SK-N-SH treated with all-trans-retinoic acid at 6 μM for 48 hours (cell line): ENCODE measurements at regions not wholly inside any gene's neighbourhood (a gene's known extent, or its start where the extent isn't known, plus 50 kb on each side); places are given as distances from the start of the nearest gene placed in this dataset.

Source experiments
- ATAC-seq: fragments of 200-7000 bp; cut with Tn5 transposase; 3 replicates; pipeline ENCODE4 v1.9.1; 2020; ENCODE audit warnings: mild to moderate bottlenecking, moderate library complexity
- ARNTL ChIP-seq: fragments of 450-650 bp; formaldehyde crosslinking; IDR thresholded peaks from 2 replicates; pipeline ENCODE4 v1.5.0; 2020; ENCODE audit warnings: low read depth, mild to moderate bottlenecking, moderate library complexity, borderline replicate concordance
- BACH2 ChIP-seq: fragments of 250-450 bp; sonication (Bioruptor Pico); IDR thresholded peaks from 2 replicates; pipeline ENCODE4 v1.9.0; 2021; ENCODE audit warnings: mild to moderate bottlenecking, borderline replicate concordance
- CREB5 ChIP-seq: fragments of 250-450 bp; sonication (Bioruptor Pico); IDR thresholded peaks from 2 replicates; pipeline ENCODE4 v1.5.1; 2020; ENCODE audit warnings: low read depth, mild to moderate bottlenecking, moderate library complexity
- CSDC2 ChIP-seq: fragments of 250-450 bp; sonication (Bioruptor Pico); IDR thresholded peaks from 2 replicates; pipeline ENCODE4 v1.5.0; 2020; ENCODE audit warnings: mild to moderate bottlenecking, moderate library complexity
- ESRRG ChIP-seq: fragments of 250-450 bp; sonication (Bioruptor Pico); IDR thresholded peaks from 2 replicates; pipeline ENCODE4 v1.6.1; 2021; ENCODE audit warnings: mild to moderate bottlenecking
- GLIS3 ChIP-seq: fragments of 250-450 bp; sonication (Bioruptor Pico); IDR thresholded peaks from 2 replicates; pipeline ENCODE4 v1.5.0; 2020; ENCODE audit warnings: mild to moderate bottlenecking, moderate library complexity
- ISL1 ChIP-seq: fragments of 250-450 bp; sonication (Bioruptor Pico); IDR thresholded peaks from 2 replicates; pipeline ENCODE4 v2.1.2; 2022; ENCODE audit warnings: mild to moderate bottlenecking, moderate library complexity
- OSR1 ChIP-seq: fragments of 250-450 bp; sonication (Bioruptor Pico); IDR thresholded peaks from 2 replicates; pipeline ENCODE4 v1.8.0; 2022; ENCODE audit warnings: moderate library complexity, mild to moderate bottlenecking, inconsistent platforms
- SNAI2 ChIP-seq: fragments of 250-450 bp; sonication (Bioruptor Pico); IDR thresholded peaks from 2 replicates; pipeline ENCODE4 v1.5.0; 2020; ENCODE audit warnings: mild to moderate bottlenecking, moderate library complexity
- TCF4 ChIP-seq: fragments of 250-450 bp; sonication (Bioruptor Pico); IDR thresholded peaks from 2 replicates; pipeline ENCODE4 v1.8.0; 2021; ENCODE audit warnings: mild to moderate bottlenecking, moderate library complexity, borderline replicate concordance
- TOX ChIP-seq: fragments of 250-450 bp; sonication (Bioruptor Pico); IDR thresholded peaks from 2 replicates; pipeline ENCODE4 v1.8.0; 2021; ENCODE audit warnings: mild to moderate bottlenecking, moderate library complexity, borderline replicate concordance
- ZFP3 ChIP-seq: fragments of 250-450 bp; sonication (Bioruptor Pico); IDR thresholded peaks from 2 replicates; pipeline ENCODE4 v1.5.0; 2020; ENCODE audit warnings: mild to moderate bottlenecking, moderate library complexity
- ZFP30 ChIP-seq: fragments of 450-650 bp; formaldehyde crosslinking; IDR thresholded peaks from 2 replicates; pipeline ENCODE4 v1.5.0; 2022; ENCODE audit warnings: mild to moderate bottlenecking, moderate library complexity
- ZNF565 ChIP-seq: fragments of 450-650 bp; formaldehyde crosslinking; conservative IDR thresholded peaks from 2 replicates; pipeline ENCODE4 v1.5.0; 2020; ENCODE audit warnings: low read depth, mild to moderate bottlenecking, moderate library complexity
- ZNF70 ChIP-seq: fragments of 450-650 bp; formaldehyde crosslinking; IDR thresholded peaks from 2 replicates; pipeline ENCODE4 v1.5.0; 2020; ENCODE audit warnings: mild to moderate bottlenecking, moderate library complexity
- ZNF8 ChIP-seq: fragments of 450-650 bp; formaldehyde crosslinking; IDR thresholded peaks from 2 replicates; pipeline ENCODE4 v1.5.0; 2020; ENCODE audit warnings: mild to moderate bottlenecking, moderate library complexity
- TF ChIP-seq, protein P1 (sequence below): fragments of 250-450 bp; sonication (Bioruptor Pico); IDR thresholded peaks from 2 replicates; pipeline ENCODE4 v1.5.1; 2021; ENCODE audit warnings: mild to moderate bottlenecking, moderate library complexity
- TF ChIP-seq, protein P2 (sequence below): fragments of 250-450 bp; sonication (Bioruptor Pico); IDR thresholded peaks from 2 replicates; pipeline ENCODE4 v1.8.0; 2021; ENCODE audit warnings: low read depth, mild to moderate bottlenecking, moderate library complexity, borderline replicate concordance
- TF ChIP-seq, protein P3 (sequence below): fragments of 250-450 bp; sonication (Bioruptor Pico); IDR thresholded peaks from 2 replicates; pipeline ENCODE4 v1.8.0; 2020; ENCODE audit warnings: mild to moderate bottlenecking, moderate library complexity, borderline replicate concordance

- no peak for TF ChIP-seq GLIS3 (CRISPR knock-in tag)
- no peak for TF ChIP-seq BACH2 (CRISPR knock-in tag)
- no peak for TF ChIP-seq CREB5 (CRISPR knock-in tag)
- TF ChIP-seq TCF4 = no peak
- no peak for TF ChIP-seq OSR1
- TF ChIP-seq ZFP3 (CRISPR knock-in tag) = no peak
- no peak for TF ChIP-seq ISL1
- TF ChIP-seq, protein P1, sequence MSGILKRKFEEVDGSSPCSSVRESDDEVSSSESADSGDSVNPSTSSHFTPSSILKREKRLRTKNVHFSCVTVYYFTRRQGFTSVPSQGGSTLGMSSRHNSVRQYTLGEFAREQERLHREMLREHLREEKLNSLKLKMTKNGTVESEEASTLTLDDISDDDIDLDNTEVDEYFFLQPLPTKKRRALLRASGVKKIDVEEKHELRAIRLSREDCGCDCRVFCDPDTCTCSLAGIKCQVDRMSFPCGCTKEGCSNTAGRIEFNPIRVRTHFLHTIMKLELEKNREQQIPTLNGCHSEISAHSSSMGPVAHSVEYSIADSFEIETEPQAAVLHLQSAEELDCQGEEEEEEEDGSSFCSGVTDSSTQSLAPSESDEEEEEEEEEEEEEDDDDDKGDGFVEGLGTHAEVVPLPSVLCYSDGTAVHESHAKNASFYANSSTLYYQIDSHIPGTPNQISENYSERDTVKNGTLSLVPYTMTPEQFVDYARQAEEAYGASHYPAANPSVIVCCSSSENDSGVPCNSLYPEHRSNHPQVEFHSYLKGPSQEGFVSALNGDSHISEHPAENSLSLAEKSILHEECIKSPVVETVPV (CRISPR knock-in tag) = no peak
- TF ChIP-seq CSDC2 (CRISPR knock-in tag) = no peak
- no peak for ATAC-seq
These were observed 118.7 kb downstream of the WNT5A start for GRCh38 chr3:55368366-55368765.

DNA sequence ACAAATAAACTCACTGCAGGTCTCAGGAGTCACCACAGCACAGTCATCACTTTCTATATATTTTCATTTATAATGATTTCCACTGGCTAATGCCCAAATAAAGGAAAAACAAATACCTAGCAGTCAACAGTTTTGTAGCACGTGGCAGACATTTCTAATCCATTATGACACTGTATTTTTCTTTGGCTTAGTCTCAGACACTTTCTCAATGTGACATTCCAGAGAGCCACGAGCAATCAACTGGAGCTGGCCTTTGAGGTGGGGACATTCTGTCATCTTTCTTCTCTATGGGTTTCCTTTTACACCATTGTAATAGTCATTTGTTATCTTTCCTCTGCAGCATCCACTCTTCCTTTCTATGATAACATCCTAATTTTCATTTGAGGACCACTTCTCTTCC is 119.7 kb downstream of the WNT5A start:
- ATAC-seq = no peak
- TF ChIP-seq TCF4 (no peak), CREB5 (CRISPR knock-in tag) (no peak), ZNF70 (no peak), ARNTL (CRISPR knock-in tag) (no peak)

DNA sequence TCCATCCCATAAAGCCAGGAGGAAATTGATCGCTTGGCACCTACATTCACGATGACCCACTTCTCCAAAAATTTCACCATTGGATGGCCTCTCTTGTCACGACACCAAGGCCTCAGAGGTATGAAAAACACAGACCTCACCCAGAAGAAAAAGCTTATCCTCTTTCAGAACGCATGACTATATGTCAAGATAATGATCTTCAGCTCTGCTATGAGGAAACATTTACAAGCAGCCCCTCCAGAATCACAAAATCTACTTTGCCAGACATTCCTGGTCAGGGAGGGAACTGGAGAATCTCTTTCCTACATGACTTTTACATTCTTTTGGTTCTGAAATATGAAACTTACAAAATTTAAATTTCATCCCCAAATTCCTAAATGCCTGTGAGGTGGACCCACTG is 122.7 kb downstream of the WNT5A start:
- no peak; the same call in 2 of the 3 replicates for ATAC-seq
- TF ChIP-seq ZNF70 = no peak
- TF ChIP-seq TOX (CRISPR knock-in tag) = no peak
- TF ChIP-seq, protein P2, sequence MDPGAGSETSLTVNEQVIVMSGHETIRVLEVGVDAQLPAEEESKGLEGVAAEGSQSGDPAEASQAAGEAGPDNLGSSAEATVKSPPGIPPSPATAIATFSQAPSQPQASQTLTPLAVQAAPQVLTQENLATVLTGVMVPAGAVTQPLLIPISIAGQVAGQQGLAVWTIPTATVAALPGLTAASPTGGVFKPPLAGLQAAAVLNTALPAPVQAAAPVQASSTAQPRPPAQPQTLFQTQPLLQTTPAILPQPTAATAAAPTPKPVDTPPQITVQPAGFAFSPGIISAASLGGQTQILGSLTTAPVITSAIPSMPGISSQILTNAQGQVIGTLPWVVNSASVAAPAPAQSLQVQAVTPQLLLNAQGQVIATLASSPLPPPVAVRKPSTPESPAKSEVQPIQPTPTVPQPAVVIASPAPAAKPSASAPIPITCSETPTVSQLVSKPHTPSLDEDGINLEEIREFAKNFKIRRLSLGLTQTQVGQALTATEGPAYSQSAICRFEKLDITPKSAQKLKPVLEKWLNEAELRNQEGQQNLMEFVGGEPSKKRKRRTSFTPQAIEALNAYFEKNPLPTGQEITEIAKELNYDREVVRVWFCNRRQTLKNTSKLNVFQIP = no peak
- TF ChIP-seq BACH2 (CRISPR knock-in tag) = no peak
- TF ChIP-seq, protein P3, sequence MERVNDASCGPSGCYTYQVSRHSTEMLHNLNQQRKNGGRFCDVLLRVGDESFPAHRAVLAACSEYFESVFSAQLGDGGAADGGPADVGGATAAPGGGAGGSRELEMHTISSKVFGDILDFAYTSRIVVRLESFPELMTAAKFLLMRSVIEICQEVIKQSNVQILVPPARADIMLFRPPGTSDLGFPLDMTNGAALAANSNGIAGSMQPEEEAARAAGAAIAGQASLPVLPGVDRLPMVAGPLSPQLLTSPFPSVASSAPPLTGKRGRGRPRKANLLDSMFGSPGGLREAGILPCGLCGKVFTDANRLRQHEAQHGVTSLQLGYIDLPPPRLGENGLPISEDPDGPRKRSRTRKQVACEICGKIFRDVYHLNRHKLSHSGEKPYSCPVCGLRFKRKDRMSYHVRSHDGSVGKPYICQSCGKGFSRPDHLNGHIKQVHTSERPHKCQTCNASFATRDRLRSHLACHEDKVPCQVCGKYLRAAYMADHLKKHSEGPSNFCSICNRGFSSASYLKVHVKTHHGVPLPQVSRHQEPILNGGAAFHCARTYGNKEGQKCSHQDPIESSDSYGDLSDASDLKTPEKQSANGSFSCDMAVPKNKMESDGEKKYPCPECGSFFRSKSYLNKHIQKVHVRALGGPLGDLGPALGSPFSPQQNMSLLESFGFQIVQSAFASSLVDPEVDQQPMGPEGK = no peak
- TF ChIP-seq SNAI2 (CRISPR knock-in tag) = no peak
- TF ChIP-seq ISL1 = no peak
- no peak for TF ChIP-seq CSDC2 (CRISPR knock-in tag)
- TF ChIP-seq CREB5 (CRISPR knock-in tag) = no peak
- TF ChIP-seq GLIS3 (CRISPR knock-in tag) = no peak
- TF ChIP-seq ZNF8 = no peak
- TF ChIP-seq ESRRG (CRISPR knock-in tag) = no peak
- TF ChIP-seq, all 23 proteins: peak for 0

DNA sequence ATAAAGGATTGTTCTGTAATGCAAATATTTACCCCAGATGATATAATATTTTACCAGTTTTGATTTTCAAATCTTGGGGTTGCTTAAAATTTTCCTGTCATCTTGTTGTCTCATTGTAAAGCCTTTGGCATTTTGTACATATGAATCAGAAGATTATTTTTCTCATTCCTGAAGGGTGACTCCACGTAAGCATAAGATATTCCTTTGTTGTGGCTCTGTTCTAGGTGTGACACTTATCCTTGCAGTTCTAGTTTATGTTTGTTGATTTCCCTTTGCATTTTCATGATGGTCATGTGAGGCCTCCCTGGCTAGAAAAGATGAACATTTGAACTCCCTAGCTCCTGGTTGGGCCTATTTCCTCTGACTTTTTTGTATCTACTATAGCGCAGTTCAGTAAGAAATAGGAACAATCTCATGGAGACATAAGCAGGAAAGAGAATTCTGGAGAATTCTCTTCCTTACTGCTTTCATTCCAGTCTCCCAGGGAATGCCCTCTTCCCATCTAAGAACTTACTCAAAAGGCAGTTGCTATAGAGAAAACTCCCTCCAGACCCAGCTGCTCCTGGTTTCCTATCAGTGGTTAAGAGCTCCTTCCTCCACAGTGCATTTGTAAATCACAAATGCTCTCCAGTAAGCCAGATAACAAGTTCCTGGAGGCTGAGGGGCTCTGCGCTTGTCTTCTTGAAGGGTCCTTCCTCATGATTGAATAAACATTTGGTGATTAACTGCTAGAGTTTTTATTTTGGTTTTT is 124.7 kb downstream of the WNT5A start:
- TF ChIP-seq, protein P1 (CRISPR knock-in tag) = no peak
- TF ChIP-seq ZFP30 (CRISPR knock-in tag) (no peak), GLIS3 (CRISPR knock-in tag) (no peak), OSR1 (no peak), ZNF8 (no peak), ZFP3 (CRISPR knock-in tag) (no peak), ZNF70 (no peak), ISL1 (no peak), ESRRG (CRISPR knock-in tag) (no peak), ZNF565 (no peak)
- TF ChIP-seq, protein P2 = no peak
- TF ChIP-seq, protein P3 = no peak
- ATAC-seq = peak; percentile 45; the same call in 2 of the 3 replicates
